Fibroblast of mammary gland (primary cell): ENCODE measurements at regions not wholly inside any gene's neighbourhood (a gene's known extent, or its start where the extent isn't known, plus 50 kb on each side); places are given as distances from the start of the nearest gene placed in this dataset.
"Not testable (repeated sequence)": the region's sequence is repeated elsewhere in the genome, so short reads cannot be mapped to it uniquely, and the experiment has no call there.

Experiments
- DNase-seq: peaks from one replicate; pipeline ENCODE4 v3.0.0-alpha.2; 2010; ENCODE audit warnings: low read depth
- H3K4me3 ChIP-seq: 2 replicates; pipeline ENCODE4 v1.5.1; 2011; ENCODE audit warnings: low read depth, mild to moderate bottlenecking, low read length, moderate library complexity; ENCODE audit not compliant: control insufficient read depth
- TF ChIP-seq, protein P1 (sequence below): conservative IDR thresholded peaks from 2 replicates; pipeline ENCODE4 v1.5.1; 2011; ENCODE audit warnings: low read depth, low read length, inconsistent platforms; ENCODE audit not compliant: control insufficient read depth, insufficient read depth

- TF ChIP-seq, protein P1, sequence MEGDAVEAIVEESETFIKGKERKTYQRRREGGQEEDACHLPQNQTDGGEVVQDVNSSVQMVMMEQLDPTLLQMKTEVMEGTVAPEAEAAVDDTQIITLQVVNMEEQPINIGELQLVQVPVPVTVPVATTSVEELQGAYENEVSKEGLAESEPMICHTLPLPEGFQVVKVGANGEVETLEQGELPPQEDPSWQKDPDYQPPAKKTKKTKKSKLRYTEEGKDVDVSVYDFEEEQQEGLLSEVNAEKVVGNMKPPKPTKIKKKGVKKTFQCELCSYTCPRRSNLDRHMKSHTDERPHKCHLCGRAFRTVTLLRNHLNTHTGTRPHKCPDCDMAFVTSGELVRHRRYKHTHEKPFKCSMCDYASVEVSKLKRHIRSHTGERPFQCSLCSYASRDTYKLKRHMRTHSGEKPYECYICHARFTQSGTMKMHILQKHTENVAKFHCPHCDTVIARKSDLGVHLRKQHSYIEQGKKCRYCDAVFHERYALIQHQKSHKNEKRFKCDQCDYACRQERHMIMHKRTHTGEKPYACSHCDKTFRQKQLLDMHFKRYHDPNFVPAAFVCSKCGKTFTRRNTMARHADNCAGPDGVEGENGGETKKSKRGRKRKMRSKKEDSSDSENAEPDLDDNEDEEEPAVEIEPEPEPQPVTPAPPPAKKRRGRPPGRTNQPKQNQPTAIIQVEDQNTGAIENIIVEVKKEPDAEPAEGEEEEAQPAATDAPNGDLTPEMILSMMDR, result no peak
- DNase-seq, result no peak
- no peak overlapping the region for H3K4me3 ChIP-seq
These were observed 503.6 kb upstream of the ZFP42 start for GRCh38 chr4:187491959-187492358.

GRCh38 chr4:187493661-187494060, 501.9 kb upstream of the ZFP42 start:
- no peak overlapping the region for H3K4me3 ChIP-seq
- no peak for DNase-seq
- TF ChIP-seq, protein P1, result no peak

- TF ChIP-seq, protein P1, result no peak
- H3K4me3 ChIP-seq, result no peak overlapping the region
- DNase-seq, result no peak
These were observed 495.6 kb upstream of the ZFP42 start for GRCh38 chr4:187499956-187500355.

GRCh38 chr4:187500796-187501195, 494.8 kb upstream of the ZFP42 start:
- TF ChIP-seq, protein P1, result no peak
- no peak for DNase-seq

DNA sequence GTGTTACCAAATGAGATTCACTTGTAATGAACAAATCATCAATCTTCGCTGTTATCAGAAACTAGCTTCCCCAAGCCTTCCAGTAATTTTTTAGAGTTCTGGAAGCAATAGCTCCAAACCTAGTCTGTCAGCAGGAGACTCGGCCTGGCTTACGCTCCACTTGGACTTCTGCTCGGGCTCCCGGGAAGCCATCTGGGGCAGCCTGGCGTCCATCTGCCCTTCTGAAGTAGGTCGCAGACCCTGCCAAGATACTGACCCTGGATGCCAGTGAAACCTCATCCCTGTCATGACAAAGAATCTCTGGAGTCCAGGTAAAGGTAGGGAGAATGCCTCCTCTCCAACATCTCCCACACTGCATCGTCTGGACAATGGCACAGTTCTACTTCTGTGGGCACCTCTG, 493.8 kb upstream of the ZFP42 start:
- H3K4me3 ChIP-seq, result no peak overlapping the region
- DNase-seq, result no peak

More at GRCh38 chr4:187500796-187501195, 494.8 kb upstream of the ZFP42 start:
- H3K4me3 ChIP-seq, result no peak overlapping the region

GRCh38 chr4:187504974-187505797, 490.4 kb upstream of the ZFP42 start:
- TF ChIP-seq, protein P1, result no peak
- no peak for DNase-seq
- no peak overlapping the region for H3K4me3 ChIP-seq

More for the DNA sequence above, 493.8 kb upstream of the ZFP42 start:
- TF ChIP-seq, protein P1, result no peak

DNA sequence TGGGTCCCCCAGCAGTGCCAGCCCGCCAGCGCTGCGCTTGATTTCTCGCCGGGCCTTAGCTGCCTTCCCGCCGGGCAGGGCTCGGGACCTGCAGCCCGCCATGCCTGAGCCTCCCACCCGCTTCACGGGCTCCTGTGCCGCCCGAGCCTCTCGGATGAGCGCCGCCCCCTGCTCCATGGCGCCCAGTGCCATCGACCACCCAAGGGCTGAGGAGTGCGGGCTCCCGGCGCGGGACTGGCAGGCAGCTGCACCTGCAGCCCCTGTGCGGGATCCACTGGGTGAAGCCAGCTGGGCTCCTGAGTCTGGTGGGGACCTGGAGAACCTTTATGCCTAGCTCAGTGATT, 489.8 kb upstream of the ZFP42 start:
- H3K4me3 ChIP-seq, DNase-seq: not testable (repeated sequence)
